GM12878 (cell line): ENCODE measurements at regions not wholly inside any gene's neighbourhood (a gene's known extent, or its start where the extent isn't known, plus 50 kb on each side); places are given as distances from the start of the nearest gene placed in this dataset.

Experiments used
- BCL11A ChIP-seq: IDR thresholded peaks from 2 replicates; pipeline ENCODE4 v1.6.1; 2011; ENCODE audit warnings: low read depth, low read length
- BHLHE40 ChIP-seq, 2 experiments: fragments of 450-650 bp in 1 of 2; IDR thresholded peaks; 2 replicates each; pipeline ENCODE4 v1.6.1; 2011 to 2017; ENCODE audit warnings: low read depth in 2 of 2, borderline replicate concordance in 1 of 2, improper control_type of control experiment in 1 of 2, low read length in 1 of 2, mild to moderate bottlenecking in 1 of 2
- CTCF ChIP-seq, 3 experiments: IDR thresholded peaks in 2 of 3; conservative IDR thresholded peaks in 1 of 3; 2 replicates each; pipeline ENCODE4 v1.5.1; 2011; ENCODE audit warnings: low read depth in 3 of 3, low read length in 3 of 3, mild to moderate bottlenecking in 3 of 3, control low read depth in 2 of 3, moderate library complexity in 2 of 3, inconsistent platforms in 1 of 3, mixed read lengths in 1 of 3; ENCODE audit not compliant: control insufficient read depth in 2 of 3, insufficient read depth in 1 of 3; ENCODE audit errors: extremely low read depth in 1 of 3
- EP300 ChIP-seq, 2 experiments: fragments of 150-350 bp in 1 of 2; IDR thresholded peaks; 2 replicates each; pipeline ENCODE4 v1.6.1; 2011 to 2012; ENCODE audit warnings: low read depth in 2 of 2, low read length in 2 of 2, borderline replicate concordance in 1 of 2, improper control_type of control experiment in 1 of 2, inconsistent platforms in 1 of 2; ENCODE audit not compliant: control insufficient read depth in 1 of 2
- FOXM1 ChIP-seq: IDR thresholded peaks from 2 replicates; pipeline ENCODE4 v1.6.1; 2012; ENCODE audit warnings: low read depth, mild to moderate bottlenecking, inconsistent platforms, low read length, moderate library complexity
- GABPA ChIP-seq: IDR thresholded peaks from 2 replicates; pipeline ENCODE4 v1.6.1; 2014; ENCODE audit warnings: antibody characterized with exemption, low read depth, mild to moderate bottlenecking, inconsistent platforms
- MAX ChIP-seq: IDR thresholded peaks from 2 replicates; pipeline ENCODE4 v1.6.1; 2012; ENCODE audit warnings: low read depth, low read length, improper control_type of control experiment
- POLR2AphosphoS5 ChIP-seq: IDR thresholded peaks from 2 replicates; pipeline ENCODE4 v1.6.1; 2011; ENCODE audit warnings: mild to moderate bottlenecking, low read length, inconsistent platforms
- SPI1 ChIP-seq: IDR thresholded peaks from 2 replicates; pipeline ENCODE4 v1.6.1; 2011; ENCODE audit warnings: low read depth, mild to moderate bottlenecking, low read length, moderate library complexity, borderline replicate concordance; ENCODE audit not compliant: insufficient read depth
- TARDBP ChIP-seq: IDR thresholded peaks from 2 replicates; pipeline ENCODE4 v1.6.1; 2016; ENCODE audit warnings: borderline replicate concordance
- ZBTB33 ChIP-seq: fragments of 450-650 bp; IDR thresholded peaks from 2 replicates; pipeline ENCODE4 v1.6.1; 2017; ENCODE audit warnings: mild to moderate bottlenecking

GRCh38 chr5:42949348-42950115, 90.6 kb downstream of the ANXA2R start:
- TF ChIP-seq BHLHE40 (IDR thresholded peaks at IDR 0.05; ENCODE audit: borderline replicate concordance in 1 of 2, low read depth in 2 of 2, low read length in 1 of 2), result no peak
- TF ChIP-seq BCL11A, result no peak
- TF ChIP-seq CTCF (IDR thresholded peaks at IDR 0.05 in 2 of 3, conservative IDR thresholded peaks at IDR 0.05 in 1 of 3; ENCODE audit: control insufficient read depth in 2 of 3, extremely low read depth in 1 of 3, insufficient read depth in 1 of 3, low read depth in 3 of 3, low read length in 3 of 3), result peak; percentile 27 to 66 (median 57); a peak in 5 of 6 replicates
- no peak for TF ChIP-seq FOXM1
- TF ChIP-seq GABPA, result peak; percentile 67
- no peak for TF ChIP-seq ZBTB33
- 0 out of 2 replicates have a peak, but pooled peaks have one; percentile 0 for TF ChIP-seq MAX
- TF ChIP-seq SPI1, result no peak
- no peak for TF ChIP-seq TARDBP
- no peak for TF ChIP-seq EP300 (IDR thresholded peaks at IDR 0.05; ENCODE audit: borderline replicate concordance in 1 of 2, control insufficient read depth in 1 of 2, low read depth in 2 of 2, low read length in 2 of 2)
- no peak for TF ChIP-seq POLR2AphosphoS5
